ENCODE measurements at regions not wholly inside any gene's neighbourhood (a gene's known extent, or its start where the extent isn't known, plus 50 kb on each side); places are given as distances from the start of the nearest gene placed in this dataset.
A peak's percentile ranks its signal among the peaks of the same experiment; 100 is the strongest.

GRCh38 chr11:109862835-109863234 is 230.4 kb upstream of the ZC3H12C start:
- no peak for TF ChIP-seq CTCF (IDR thresholded peaks at IDR 0.05; ENCODE audit: insufficient read depth, low read depth, low read length)
- DNase-seq (ENCODE audit: low read depth): peak; percentile 10
- H3K4me3 ChIP-seq (ENCODE audit: low read depth, low read length): no peak overlapping the region

- H3K4me3 ChIP-seq (ENCODE audit: low read depth, low read length): no peak overlapping the region
- DNase-seq (ENCODE audit: low read depth): peak; percentile 71
- no peak for TF ChIP-seq CTCF (IDR thresholded peaks at IDR 0.05; ENCODE audit: insufficient read depth, low read depth, low read length)
Measured at GRCh38 chr11:109864151-109864661, 229.0 kb upstream of the ZC3H12C start.

- TF ChIP-seq CTCF (IDR thresholded peaks at IDR 0.05; ENCODE audit: insufficient read depth, low read depth, low read length): no peak
- peak; percentile 62 for DNase-seq (ENCODE audit: low read depth)
- no peak overlapping the region for H3K4me3 ChIP-seq (ENCODE audit: low read depth, low read length)
Measured at GRCh38 chr11:109864834-109865547, 228.2 kb upstream of the ZC3H12C start.

- H3K4me3 ChIP-seq (ENCODE audit: low read depth, low read length): no peak overlapping the region
- TF ChIP-seq CTCF (IDR thresholded peaks at IDR 0.05; ENCODE audit: insufficient read depth, low read depth, low read length): no peak
- no peak for DNase-seq (ENCODE audit: low read depth)
Measured at GRCh38 chr11:109865548-109866186, 227.5 kb upstream of the ZC3H12C start.

- H3K4me3 ChIP-seq (ENCODE audit: low read depth, low read length): no peak overlapping the region
- no peak for DNase-seq (ENCODE audit: low read depth)
- TF ChIP-seq CTCF (IDR thresholded peaks at IDR 0.05; ENCODE audit: insufficient read depth, low read depth, low read length): no peak
Measured at GRCh38 chr11:109867784-109868183, 225.4 kb upstream of the ZC3H12C start.

GRCh38 chr11:109869536-109869935 is 223.7 kb upstream of the ZC3H12C start:
- no peak for DNase-seq (ENCODE audit: low read depth)
- no peak for TF ChIP-seq CTCF (IDR thresholded peaks at IDR 0.05; ENCODE audit: insufficient read depth, low read depth, low read length)

More at GRCh38 chr11:109869536-109869935, 223.7 kb upstream of the ZC3H12C start:
- H3K4me3 ChIP-seq (ENCODE audit: low read depth, low read length): no peak overlapping the region

Measured in fibroblast of villous mesenchyme (primary cell).